Anterior cingulate cortex (tissue), 58 donors: ENCODE measurements at regions not wholly inside any gene's neighbourhood (a gene's known extent, or its start where the extent isn't known, plus 50 kb on each side); places are given as distances from the start of the nearest gene placed in this dataset.

Experiments
- DNase-seq, 58 donors: peaks; one replicate each; lab custom pipeline; 2025; lab: John Stamatoyannopoulos, UW

DNA sequence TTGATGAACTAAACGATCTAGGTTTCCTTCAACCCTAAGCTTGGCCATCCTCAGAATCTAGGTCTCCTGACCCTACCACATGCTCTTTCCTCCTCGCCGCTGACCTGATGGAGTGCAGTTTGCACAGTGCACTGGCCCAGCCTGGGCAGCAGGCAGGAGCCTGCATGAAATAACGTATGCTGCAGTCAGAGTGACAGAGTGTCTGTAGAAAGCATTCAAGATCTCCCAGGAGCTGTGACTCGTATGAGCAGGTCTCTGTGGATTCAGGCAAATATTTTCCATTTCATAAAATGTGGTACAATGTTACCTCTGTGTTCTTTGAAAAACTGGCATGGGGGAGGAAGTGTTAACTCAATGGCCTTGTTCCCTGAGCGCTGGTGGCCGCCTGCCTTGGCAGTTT, 441.8 kb downstream of the RPS24 start:
- DNase-seq = peak in 2 of 58 donors; percentile 6 to 28

DNA sequence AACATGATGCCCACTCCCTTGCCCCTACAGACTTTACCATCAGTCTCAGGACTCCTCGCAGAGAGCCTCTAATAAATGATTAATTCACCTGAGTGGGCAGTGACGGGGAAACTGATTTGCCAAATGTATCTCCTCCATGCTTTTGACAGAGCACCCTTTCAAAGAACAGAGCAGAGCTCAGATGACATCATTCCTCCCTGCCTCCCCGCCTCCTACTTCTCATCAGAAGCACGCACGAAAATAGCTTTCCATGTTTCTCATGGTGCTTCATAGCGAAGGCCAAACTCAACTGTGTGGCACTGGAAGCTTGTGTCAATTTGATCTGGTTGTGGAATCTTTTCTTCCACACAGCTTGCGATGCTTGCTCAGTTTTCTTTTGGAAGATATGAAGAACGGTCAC, 442.5 kb downstream of the RPS24 start:
- DNase-seq = peak in 6 of 58 donors; percentile 20 to 66 (median 24)

DNA sequence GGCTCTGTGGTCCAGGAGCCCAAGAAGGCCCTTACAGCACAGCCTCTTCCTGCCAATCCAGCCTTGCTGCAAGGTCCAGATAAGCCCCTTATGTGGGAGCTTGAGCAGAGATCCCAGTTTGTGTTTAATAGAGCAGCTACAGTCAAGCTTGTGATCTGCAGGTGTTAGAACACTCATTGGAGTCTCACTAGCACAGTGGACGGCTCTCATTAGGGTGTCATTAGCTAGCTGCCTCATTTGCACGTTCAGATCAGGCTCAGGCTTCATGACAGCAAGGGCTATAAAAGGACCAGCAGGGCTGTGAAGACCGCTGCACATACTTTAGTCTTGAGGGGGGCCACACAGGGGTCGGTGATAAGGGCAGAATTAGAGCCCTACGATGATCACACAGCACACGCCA, 443.2 kb downstream of the RPS24 start:
- no peak for DNase-seq

DNA sequence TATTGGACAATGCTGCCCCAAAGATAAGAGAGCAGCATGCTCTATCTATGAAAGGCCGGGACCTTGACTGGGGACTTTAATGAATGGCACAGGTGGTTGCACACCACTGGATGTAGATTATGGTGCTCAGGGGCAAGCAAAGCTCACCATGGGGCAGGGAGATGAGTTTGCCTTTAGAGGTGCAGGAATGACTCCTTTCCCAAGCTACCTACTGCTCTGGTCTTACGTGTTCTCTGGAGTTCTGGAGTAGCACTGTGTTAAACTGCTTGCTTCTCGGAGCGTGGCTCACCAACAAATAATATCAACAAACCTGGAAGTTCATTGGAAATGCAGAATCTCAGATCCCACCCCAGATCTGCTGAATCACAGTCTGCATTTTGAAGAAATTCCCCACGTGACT, 445.3 kb downstream of the RPS24 start:
- DNase-seq = no peak

DNA sequence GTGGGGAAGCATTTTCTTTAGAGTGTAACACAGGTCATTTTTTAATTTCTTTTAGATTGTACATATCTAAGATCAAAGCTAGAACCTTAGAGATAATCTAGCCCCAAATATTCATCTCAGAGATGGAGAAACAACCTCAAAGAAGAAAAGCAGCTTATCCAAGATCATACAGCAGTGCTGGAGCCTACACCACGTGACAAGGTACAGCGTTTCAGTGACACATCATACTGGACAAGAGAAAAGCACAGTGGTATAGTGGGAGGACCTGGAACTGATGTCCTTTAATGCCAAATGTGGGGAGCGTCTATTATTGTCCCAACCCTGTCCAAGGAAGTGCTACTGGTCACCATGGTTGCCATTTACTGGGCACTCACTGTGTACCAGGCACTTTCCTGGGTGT, 445.8 kb downstream of the RPS24 start:
- no peak for DNase-seq

DNA sequence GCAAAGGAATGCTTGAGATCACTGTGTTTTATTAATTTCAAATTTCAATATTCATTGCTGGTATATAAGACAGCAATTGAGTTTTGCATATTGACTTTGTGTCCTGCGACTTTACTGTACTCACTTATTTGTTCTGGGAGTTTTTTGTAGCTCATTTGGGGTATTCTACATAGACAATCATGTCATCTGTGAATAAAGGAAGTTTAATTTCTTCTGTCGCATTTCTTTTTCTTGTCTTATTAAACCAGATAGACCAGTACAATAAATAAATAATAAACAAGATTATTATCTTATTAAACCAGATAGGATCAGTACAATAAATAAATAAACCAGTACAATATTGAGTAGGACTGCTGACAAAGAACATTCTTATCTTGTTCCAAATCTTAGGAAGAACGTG, 448.2 kb downstream of the RPS24 start:
- no peak for DNase-seq

DNA sequence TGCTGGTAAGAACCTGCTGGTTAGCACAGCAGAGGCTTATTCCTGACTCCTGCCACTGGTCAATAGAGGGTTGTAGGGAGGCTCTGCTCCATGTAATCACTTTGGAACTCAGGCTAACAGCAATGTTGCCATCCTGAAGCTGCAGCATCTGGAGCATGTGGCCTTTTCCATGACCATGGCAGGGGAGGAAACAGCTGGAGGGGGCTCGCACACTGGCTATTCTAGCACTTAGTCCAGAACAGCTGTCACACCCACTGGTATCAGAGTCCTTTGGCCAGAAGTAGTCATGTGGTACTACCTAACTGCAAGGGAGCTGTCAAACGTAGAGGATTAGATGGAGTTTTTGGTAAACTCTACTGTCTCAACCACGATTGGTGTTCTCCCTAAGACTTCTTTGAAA, 450.0 kb downstream of the RPS24 start:
- DNase-seq = no peak

DNA sequence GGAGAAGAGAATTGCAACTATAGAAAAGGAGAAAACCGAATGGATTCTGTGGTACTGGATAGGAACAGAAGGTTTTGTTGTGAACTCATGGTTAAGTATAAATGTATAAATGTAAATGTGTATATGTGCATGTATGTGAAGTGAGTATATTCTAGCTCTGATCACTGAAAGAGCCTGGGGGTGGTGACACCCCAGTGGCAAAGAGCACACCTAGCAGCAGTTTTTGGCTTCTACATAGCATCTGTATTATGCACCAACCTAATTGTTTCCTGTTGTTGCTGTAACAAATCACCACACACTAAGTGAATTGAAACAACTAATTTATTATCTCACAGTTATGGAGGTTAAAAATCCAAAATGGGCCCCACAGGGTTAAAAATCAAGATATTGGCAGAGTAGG, 455.4 kb downstream of the RPS24 start:
- DNase-seq = no peak

DNA sequence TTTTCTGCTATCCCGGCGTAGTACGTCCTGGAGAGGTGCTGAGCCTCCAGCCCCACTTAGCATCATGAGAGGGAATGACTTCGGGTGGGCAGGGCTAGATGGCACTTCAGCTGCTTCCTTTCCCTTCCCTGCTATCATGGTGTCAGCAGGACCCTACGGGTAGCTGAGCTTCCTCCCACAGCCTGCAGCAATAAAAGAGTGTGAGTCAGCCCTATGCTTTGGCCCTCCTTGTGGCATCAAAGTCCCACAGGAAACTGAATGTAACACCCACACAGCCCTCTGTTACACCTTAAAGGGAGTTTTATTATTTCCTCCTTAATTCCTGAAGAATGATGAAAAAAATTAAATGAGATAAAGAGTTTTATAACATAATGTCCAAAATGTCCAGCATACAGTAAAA, 458.1 kb downstream of the RPS24 start:
- DNase-seq = no peak

DNA sequence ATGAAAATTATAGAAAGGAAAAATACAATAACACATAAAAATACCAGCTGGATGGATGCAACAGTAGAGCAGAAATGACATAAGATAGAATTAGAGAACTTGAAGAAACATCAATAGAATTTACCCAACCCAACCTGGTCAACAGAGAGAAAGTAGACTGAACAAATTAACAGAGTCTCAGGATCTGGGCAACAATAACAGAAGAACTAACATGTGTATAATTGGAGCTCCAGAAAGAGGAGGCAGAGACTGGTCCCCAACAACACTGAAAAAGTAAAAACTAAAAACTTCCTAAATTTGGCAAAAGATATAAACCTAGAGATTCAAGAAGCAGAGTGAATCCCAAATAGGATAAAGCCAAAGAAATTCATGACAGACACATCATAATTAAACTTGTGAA, 458.8 kb downstream of the RPS24 start:
- no peak for DNase-seq

DNA sequence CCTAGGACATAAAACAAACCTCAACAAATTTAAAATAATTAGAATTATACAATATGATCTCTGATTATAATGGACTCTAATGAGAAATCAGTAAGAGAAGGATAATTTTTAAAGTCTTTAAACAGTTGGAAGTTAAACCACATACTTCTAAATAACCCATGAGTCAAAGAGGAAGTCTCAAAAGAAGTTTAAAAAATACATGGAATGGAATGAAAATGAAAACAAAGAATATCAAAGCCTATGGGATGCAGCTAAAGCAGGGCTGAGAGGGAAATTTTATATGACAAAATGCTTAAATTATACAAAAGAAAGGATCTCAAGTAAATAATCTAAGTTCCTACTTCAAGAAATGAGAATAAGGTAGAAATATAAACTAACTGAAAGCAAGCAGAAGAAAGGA, 460.5 kb downstream of the RPS24 start:
- no peak for DNase-seq

DNA sequence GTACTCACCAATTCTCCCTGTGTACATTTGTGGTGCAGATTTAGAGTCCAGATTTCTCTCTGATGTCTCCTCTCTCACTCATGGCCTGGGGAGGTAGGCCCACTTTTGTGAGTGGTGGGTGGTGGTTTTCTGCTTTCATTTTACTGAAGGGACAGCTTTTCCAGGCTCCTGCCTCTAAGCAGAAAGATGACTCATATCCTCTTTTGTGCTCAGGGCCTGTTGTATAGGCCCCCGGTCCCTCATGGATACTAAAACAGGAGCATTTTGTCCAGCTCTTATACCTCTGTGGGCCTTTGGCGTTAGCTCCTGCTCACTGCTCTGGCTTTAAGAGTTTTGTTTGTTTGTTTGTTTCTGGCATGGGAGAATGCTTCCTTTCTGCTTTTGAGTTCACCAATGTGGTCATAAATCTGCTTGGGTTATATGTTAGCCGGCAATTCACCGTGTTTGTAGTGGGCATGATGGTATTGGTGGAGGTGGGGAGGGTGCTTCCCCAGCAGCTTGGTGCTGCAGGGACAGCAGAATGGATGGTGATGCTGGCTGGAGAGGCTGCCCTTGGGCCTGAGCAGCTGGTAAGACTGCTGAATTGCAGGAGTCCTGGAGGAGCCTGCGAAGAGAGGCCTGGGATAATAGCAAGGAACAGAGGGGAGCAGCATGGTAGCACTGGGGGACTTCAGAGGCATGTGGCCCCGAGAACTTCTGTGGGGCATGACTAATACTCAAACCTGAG, 468.7 kb downstream of the RPS24 start:
- DNase-seq = no peak

DNA sequence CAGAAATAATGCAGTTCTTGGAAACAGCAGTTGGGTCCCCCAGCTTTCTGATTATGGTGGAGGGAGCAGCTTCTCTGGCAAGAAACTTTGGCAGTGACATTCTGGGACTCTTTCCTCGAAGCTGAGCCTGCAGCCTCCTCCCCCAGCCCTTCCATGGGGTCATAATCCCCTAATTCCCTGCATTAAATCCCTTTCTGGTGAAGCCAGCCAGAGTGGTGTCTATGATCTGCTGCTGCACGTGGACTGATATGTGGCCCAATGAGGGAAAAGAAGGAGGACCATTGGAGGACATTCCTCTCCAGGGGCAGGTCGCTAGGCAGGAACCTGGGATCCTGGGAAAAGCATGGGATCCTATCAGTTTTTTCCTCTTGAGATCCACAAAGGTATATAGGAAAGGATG, 470.5 kb downstream of the RPS24 start:
- no peak for DNase-seq

DNA sequence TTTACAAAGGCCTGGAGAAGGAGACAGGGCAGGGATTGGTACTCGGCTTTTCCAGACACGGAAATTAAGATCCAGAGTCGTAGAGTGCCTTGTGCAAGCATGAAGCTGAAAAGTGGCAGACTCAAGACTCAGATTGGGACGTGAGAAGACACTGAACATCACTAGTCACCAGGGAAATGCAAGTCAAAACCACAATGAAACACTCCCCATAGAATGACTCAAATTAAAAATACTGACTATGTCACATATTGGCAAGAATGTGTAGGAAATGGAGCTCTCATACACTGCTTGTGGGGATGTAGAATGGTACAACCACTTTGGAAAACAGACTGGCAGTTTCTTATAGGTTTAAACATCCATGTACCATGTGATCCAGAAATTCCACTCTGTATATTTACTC, 472.0 kb downstream of the RPS24 start:
- no peak for DNase-seq

DNA sequence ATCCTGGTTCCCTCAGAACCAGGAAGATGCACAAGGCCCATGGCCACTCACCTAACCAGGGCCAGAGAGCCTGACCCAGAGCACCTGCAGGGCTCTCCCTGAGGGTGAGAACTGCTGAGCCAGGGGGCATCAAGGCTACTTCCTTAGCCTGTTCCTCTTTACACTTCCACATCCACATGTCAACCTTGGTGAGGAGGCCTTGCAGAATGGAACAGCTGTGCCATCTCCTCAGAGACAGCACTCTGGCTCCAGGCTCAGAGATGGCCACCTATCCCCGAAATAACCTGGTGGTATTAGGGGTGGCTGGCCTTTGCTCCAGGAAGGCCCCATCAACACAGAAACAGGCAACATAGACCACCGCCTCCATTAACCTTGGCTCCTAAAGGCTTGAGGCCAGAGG, 473.0 kb downstream of the RPS24 start:
- DNase-seq = no peak

DNA sequence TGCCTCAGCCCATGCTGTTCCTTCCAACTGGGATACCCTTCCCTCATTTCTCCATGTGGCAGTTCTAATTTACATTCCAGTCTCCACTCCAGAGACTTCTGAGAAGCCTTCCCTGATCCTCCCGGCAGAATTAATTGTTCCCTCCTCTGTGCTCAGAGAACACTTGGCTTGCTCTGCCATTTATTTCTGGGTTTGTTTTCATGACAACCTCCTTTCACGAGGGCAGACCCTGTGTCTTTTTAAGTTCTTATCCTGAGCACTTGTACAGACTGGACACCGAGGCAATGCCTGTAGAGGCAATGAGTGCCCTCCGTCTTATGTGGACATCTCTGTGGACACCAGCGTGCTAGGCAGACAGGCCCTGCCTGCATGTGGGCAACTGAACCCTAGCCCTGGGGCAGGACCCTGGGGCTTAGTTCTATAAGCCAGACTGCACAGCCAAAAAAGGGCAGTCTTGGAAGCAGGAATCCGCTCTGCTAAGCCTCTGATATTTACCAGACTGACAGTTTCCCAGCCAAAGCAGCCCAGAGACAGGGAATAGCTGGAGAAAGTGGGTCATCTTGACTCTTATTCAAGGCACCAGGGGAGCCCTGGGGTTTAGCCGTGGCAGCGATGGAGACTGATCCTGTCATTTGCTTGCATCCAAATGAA, 474.0 kb downstream of the RPS24 start:
- DNase-seq = peak in 11 of 58 donors; percentile 25 to 65 (median 41)

DNA sequence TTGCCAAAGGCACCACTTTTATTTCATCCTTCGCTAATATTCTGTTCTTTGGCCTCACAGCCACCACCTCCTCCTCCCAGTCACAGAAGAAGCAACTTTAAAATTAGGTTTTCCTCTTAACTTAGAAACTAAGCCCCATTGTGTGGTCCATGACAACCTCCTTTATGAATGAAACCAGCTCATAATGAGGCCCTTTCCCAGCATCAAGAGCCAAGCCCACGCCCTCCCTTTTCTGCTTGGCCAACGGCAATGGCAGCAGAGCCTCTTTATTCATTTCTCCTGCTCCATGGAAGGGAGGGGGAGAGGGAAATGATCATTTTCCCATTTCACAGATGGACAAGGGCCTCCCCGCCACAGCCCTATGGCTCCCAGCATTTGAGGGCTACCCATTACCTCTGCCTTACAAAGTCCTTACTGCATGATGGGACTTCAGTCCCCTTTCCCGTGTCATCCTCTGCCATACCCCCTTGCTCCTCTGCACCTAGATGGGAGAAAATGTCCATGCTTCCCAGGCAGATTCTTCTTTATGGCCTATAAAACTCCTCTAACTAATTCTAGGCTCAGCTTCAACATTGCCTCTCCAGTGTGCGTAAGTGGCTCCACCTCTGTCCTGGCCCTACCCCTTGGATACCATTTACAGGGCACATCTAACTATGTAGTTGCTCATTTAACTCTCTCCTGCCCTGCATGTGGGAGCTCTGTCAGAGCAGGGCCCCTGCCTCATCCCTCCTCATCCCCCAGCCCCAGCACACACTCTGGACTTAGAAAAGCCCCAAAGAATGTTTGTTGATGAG, 475.5 kb downstream of the RPS24 start:
- DNase-seq = peak in 23 of 58 donors; percentile 10 to 77 (median 42)

DNA sequence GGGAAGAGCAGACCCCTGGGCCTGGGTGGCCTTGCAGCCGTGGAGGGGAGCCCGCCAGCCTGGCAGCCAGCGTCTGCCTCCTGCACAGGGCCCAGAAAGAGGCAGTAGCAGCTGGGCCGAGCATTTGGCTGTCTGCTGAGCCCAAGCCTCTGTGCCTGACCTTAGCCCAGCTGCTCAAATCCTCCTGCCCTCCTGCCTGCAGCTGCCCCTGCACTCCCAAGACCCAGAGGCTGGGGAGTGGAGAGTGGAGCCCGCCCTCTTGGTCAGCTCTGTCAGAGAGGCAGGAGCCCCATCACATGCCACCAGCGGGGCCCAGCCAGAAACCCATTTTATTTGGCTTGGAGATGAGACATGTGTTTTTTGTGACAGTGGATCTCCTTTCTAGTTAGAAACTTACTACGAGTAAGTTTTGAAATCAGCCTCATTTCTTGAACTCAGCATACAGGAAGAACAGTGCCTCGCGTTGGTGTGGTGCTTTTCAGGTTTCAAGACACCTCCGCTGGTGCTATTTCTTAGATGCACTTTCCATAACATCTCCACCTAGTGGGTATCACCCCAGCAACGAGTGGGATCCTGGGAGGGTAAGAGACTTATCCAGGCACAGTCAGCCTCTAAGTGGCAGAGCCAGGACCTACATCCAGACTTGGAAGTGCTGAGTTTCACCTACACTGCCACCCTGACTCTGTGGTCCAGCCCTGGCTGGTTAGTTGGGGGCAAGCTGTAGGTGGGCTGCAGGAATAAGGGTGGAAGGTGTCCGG, 477.1 kb downstream of the RPS24 start:
- peak in 5 of 58 donors; percentile 13 to 29 (median 28) for DNase-seq

DNA sequence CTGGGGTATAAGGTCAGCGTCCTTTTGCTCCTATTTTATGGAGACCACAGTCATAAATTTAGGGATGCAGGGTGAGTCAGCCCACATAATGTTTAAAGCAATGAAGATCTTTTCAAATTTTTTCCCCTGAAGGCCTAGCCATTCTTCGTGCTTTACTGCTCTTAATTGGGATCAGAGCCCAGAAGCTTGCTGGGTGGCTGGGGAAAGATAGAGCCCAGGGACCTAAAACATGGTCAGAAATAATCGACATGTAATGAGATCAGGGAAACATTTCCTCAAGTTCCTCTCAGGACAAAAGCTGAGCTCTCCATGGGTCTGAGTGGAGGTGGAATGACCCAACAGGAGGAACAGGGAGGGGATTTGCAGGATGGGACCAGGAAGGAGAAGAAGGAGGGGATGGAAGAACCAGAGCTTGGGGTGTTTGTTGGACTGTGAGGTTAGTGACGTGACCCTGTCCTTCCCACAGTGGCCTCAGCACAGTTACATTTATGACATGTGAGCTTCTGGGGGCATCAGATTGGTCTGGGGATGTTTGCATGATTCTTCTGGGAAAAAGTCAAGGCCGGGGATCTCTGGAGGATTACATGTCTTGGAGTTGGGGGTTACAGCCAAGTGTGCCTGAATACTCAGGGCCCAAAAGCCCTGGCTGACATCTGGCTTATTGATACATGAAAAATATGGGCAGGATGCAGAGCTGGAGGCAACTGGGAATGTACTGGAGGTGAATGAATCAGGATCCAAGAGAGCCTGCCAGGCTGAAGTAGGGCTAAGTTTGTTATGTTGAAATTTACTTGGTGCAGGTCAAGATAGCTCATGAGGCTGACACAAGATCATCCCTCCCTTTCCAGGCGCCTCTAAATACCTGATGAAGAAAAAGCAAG, 477.9 kb downstream of the RPS24 start:
- no peak for DNase-seq

DNA sequence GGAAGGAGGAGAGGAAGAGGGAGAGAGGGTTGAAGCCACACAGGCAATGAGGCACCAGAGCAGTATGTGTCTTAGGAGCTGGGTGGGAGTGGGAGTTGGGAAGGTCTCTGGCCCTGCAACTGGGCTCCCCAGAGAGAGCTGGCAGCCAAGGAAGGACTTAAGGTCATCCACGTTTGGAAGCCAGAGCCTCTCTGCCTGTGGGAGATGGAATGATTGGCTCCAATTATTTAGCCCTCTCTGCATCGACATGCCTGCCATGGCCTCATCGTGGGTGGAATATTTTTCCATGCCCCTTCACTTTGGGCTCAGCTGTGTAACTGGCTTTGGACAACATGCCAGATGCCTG, 478.5 kb downstream of the RPS24 start:
- peak in 1 of 58 donors; percentile 16 for DNase-seq
